Keratinocyte (primary cell): ENCODE measurements at regions not wholly inside any gene's neighbourhood (a gene's known extent, or its start where the extent isn't known, plus 50 kb on each side); places are given as distances from the start of the nearest gene placed in this dataset.

Experiments
- DNase-seq: peaks from one replicate; pipeline ENCODE4 v3.0.0-alpha.2; 2011; ENCODE audit warnings: low read depth, missing footprints, low spot score
- FAIRE-seq: peaks from 2 replicates; lab custom pipeline; 2011; peaks lifted over from hg19 to GRCh38; lab: Jason Lieb, UNC
- H2AFZ ChIP-seq: 2 replicates; pipeline ENCODE4 v1.6.0; 2012; ENCODE audit warnings: low read length, control low read depth, inconsistent platforms; ENCODE audit not compliant: control insufficient read depth
- H3K27ac ChIP-seq: 2 replicates; pipeline ENCODE4 v1.5.1; 2011; ENCODE audit warnings: low read length; ENCODE audit not compliant: control insufficient read depth, insufficient read depth
- H3K27me3 ChIP-seq: 3 replicates; pipeline ENCODE4 v1.6.0; 2011; ENCODE audit warnings: low read length; ENCODE audit not compliant: control insufficient read depth, insufficient read depth; ENCODE audit errors: extremely low read depth
- H3K36me3 ChIP-seq, 2 experiments: 2 replicates in 1 of 2; 3 replicates in 1 of 2; pipeline ENCODE4 v1.5.1; 2011; ENCODE audit warnings: low read length in 2 of 2, mild to moderate bottlenecking in 1 of 2; ENCODE audit not compliant: control insufficient read depth in 2 of 2, insufficient read depth in 2 of 2; ENCODE audit errors: extremely low read depth in 1 of 2
- H3K4me1 ChIP-seq: 3 replicates; pipeline ENCODE4 v1.5.1; 2011; ENCODE audit warnings: low read length; ENCODE audit not compliant: control insufficient read depth, insufficient read depth; ENCODE audit errors: extremely low read depth
- H3K4me2 ChIP-seq: 3 replicates; pipeline ENCODE4 v1.6.0; 2011; ENCODE audit warnings: low read depth, low read length; ENCODE audit not compliant: control insufficient read depth, insufficient read depth; ENCODE audit errors: extremely low read depth
- H3K4me3 ChIP-seq, 3 experiments: fragments of 200-600 bp in 1 of 3; sonication (generic) in 1 of 3; 2 replicates in 2 of 3; 3 replicates in 1 of 3; pipeline ENCODE4 v1.5.1; 2011 to 2016; ENCODE audit warnings: low read length in 3 of 3, mild to moderate bottlenecking in 3 of 3, control low read depth in 2 of 3, inconsistent platforms in 1 of 3, low read depth in 1 of 3, mixed read lengths in 1 of 3, mixed run types in 1 of 3, moderate library complexity in 1 of 3; ENCODE audit not compliant: control insufficient read depth in 2 of 3, insufficient read depth in 2 of 3; ENCODE audit errors: extremely low read depth in 1 of 3
- H3K79me2 ChIP-seq: 2 replicates; pipeline ENCODE4 v1.6.0; 2012; ENCODE audit warnings: low read length; ENCODE audit not compliant: control insufficient read depth, insufficient read depth
- H3K9ac ChIP-seq: 3 replicates; pipeline ENCODE4 v1.6.0; 2011; ENCODE audit warnings: low read length; ENCODE audit not compliant: control insufficient read depth, insufficient read depth; ENCODE audit errors: extremely low read depth
- H3K9me1 ChIP-seq: 3 replicates; pipeline ENCODE4 v1.6.0; 2011; ENCODE audit warnings: low read length; ENCODE audit not compliant: control insufficient read depth, insufficient read depth; ENCODE audit errors: extremely low read depth
- H3K9me3 ChIP-seq: 2 replicates; pipeline ENCODE4 v1.5.1; 2012; ENCODE audit warnings: low read depth, low read length; ENCODE audit not compliant: control insufficient read depth
- H4K20me1 ChIP-seq: 3 replicates; pipeline ENCODE4 v1.6.0; 2011; ENCODE audit warnings: low read length; ENCODE audit not compliant: control insufficient read depth, insufficient read depth; ENCODE audit errors: extremely low read depth
- CTCF ChIP-seq, 3 experiments: IDR thresholded peaks in 1 of 3; conservative IDR thresholded peaks in 1 of 3; optimal IDR thresholded peaks in 1 of 3; 2 replicates in 2 of 3; 3 replicates in 1 of 3; pipeline versions ENCODE3 to v1.5.1; 2011; ENCODE audit warnings: low read length in 3 of 3, mild to moderate bottlenecking in 3 of 3, moderate library complexity in 2 of 3, control low read depth in 1 of 3, inconsistent platforms in 1 of 3; ENCODE audit not compliant: insufficient read depth in 2 of 3; ENCODE audit errors: extremely low read depth in 1 of 3
- EZH2 ChIP-seq: IDR thresholded peaks from one replicate; pipeline ENCODE4 v1.6.1; 2012; ENCODE audit warnings: inconsistent platforms, mild to moderate bottlenecking, low read length, moderate library complexity
- dilution Hi-C: fragments of 300-500 bp; cut with MboI; formaldehyde crosslinking; loops from one replicate; pipeline ENCODE4 v1.7.0; 2020; ENCODE audit warnings: low sequenced_read_pairs; ENCODE audit not compliant: extremely low pct_ligation_motif_present

GRCh38 chr2:107694667-107695066 is 132.0 kb upstream of the RGPD4 start:
- no peaks in the 10 kb centered on the region for H3K36me3 ChIP-seq
- no peak overlapping the region for H2AFZ ChIP-seq
- no peaks in the 10 kb centered on the region for H3K27me3 ChIP-seq
- H4K20me1 ChIP-seq = no peaks in the 10 kb centered on the region
- no peaks in the 10 kb centered on the region for H3K9me1 ChIP-seq
- H3K9ac ChIP-seq = no peak overlapping the region
- DNase-seq (no peak), FAIRE-seq (no peak)
- no peak overlapping the region for H3K4me3 ChIP-seq
- no peak overlapping the region for H3K4me2 ChIP-seq
- dilution Hi-C loops = no loop called here
- H3K4me1 ChIP-seq = no peaks in the 10 kb centered on the region
- H3K9me3 ChIP-seq = no peaks in the 10 kb centered on the region
- TF ChIP-seq EZH2 (no peak), CTCF (optimal IDR thresholded peaks at IDR 0.05 in 1 of 3, IDR thresholded peaks at IDR 0.05 in 1 of 3, conservative IDR thresholded peaks at IDR 0.05 in 1 of 3; ENCODE audit: extremely low read depth in 1 of 3, insufficient read depth in 2 of 3, low read length in 3 of 3) (no peak)
- H3K79me2 ChIP-seq = no peaks in the 10 kb centered on the region
- no peak overlapping the region for H3K27ac ChIP-seq

GRCh38 chr2:107697385-107697784 is 129.3 kb upstream of the RGPD4 start:
- Histone ChIP-seq H3K4me2 (no peak overlapping the region), H3K27ac (no peak overlapping the region), H3K4me3 (no peak overlapping the region), H2AFZ (no peak overlapping the region), H4K20me1 (no peaks in the 10 kb centered on the region), H3K9ac (no peak overlapping the region), H3K9me3 (no peaks in the 10 kb centered on the region), H3K79me2 (no peaks in the 10 kb centered on the region), H3K27me3 (no peaks in the 10 kb centered on the region), H3K9me1 (no peaks in the 10 kb centered on the region), H3K4me1 (no peaks in the 10 kb centered on the region), H3K36me3 (no peaks in the 10 kb centered on the region)
- no peak for FAIRE-seq
- no peak for TF ChIP-seq EZH2
- TF ChIP-seq CTCF (optimal IDR thresholded peaks at IDR 0.05 in 1 of 3, IDR thresholded peaks at IDR 0.05 in 1 of 3, conservative IDR thresholded peaks at IDR 0.05 in 1 of 3; ENCODE audit: extremely low read depth in 1 of 3, insufficient read depth in 2 of 3, low read length in 3 of 3) = no peak
- dilution Hi-C loops = no loop called here
- no peak for DNase-seq
